ENCODE measurements at regions not wholly inside any gene's neighbourhood (a gene's known extent, or its start where the extent isn't known, plus 50 kb on each side); places are given as distances from the start of the nearest gene placed in this dataset.

- BruUV-seq (replicated peaks) = no TSS peak
- ChIA-PET CTCF (no interaction called here), POLR2A (no interaction called here)
Measured at GRCh38 chr15:45827275-45827674, 192.4 kb downstream of the SQOR start.

GRCh38 chr15:45827766-45828165 is 192.9 kb downstream of the SQOR start:
- no TSS peak for BruUV-seq (replicated peaks)
- no peak overlapping the region for H3K4me3 ChIP-seq (ENCODE audit: low read depth in 2 of 2, low read length in 2 of 2)
- in situ Hi-C loops (cut with HindIII; ENCODE audit: low pct_unique_long_range_greater_than_20kb, low sequenced_read_pairs) = no loop called here
- no peak overlapping the region for H3K27ac ChIP-seq (ENCODE audit: low read length)
- TF ChIP-seq TCF7L2 (IDR thresholded peaks at IDR 0.05; ENCODE audit: low read depth, low read length) (no peak), REST (IDR thresholded peaks at IDR 0.05; ENCODE audit: insufficient read depth in 1 of 2, low read depth in 2 of 2, low read length in 1 of 2) (no peak), POLR2AphosphoS5 (IDR thresholded peaks at IDR 0.05; ENCODE audit: low read depth, low read length) (no peak), CTCF (IDR thresholded peaks at IDR 0.05) (no peak), SIN3A (IDR thresholded peaks at IDR 0.05; ENCODE audit: borderline replicate concordance, insufficient read depth, low read depth, low read length) (no peak)
- H3K9me3 ChIP-seq (ENCODE audit: control insufficient read depth, insufficient read depth, low read depth, low read length) = no peaks in the 10 kb centered on the region
- POLR2A ChIA-PET = no interaction called here
- H3K4me1 ChIP-seq (ENCODE audit: control insufficient read depth, insufficient read depth, low read length) = no peaks in the 10 kb centered on the region
- CTCF ChIA-PET = no interaction called here
- ATAC-seq = 0 out of 2 replicates have a peak, but pooled peaks have one; percentile 38
- intact Hi-C loops (cut with micrococcal nuclease; ENCODE audit: unreplicated experiment) = no loop called here
- no peaks in the 10 kb centered on the region for H3K36me3 ChIP-seq (ENCODE audit: control insufficient read depth, insufficient read depth, low read length)
- no peaks in the 10 kb centered on the region for H3K27me3 ChIP-seq (ENCODE audit: control insufficient read depth, insufficient read depth, low read length)
- no peak for DNase-seq (ENCODE audit: low read depth, low spot score)

More at GRCh38 chr15:45827275-45827674, 192.4 kb downstream of the SQOR start:
- H3K4me1 ChIP-seq (ENCODE audit: control insufficient read depth, insufficient read depth, low read length) = no peaks in the 10 kb centered on the region
- TF ChIP-seq CTCF (IDR thresholded peaks at IDR 0.05) (peak; percentile 16; the same call in 1 of the 2 replicates), SIN3A (IDR thresholded peaks at IDR 0.05; ENCODE audit: borderline replicate concordance, insufficient read depth, low read depth, low read length) (no peak), REST (IDR thresholded peaks at IDR 0.05; ENCODE audit: insufficient read depth in 1 of 2, low read depth in 2 of 2, low read length in 1 of 2) (no peak)
- H3K9me3 ChIP-seq (ENCODE audit: control insufficient read depth, insufficient read depth, low read depth, low read length) = no peaks in the 10 kb centered on the region
- H3K27ac ChIP-seq (ENCODE audit: low read length) = no peak overlapping the region
- in situ Hi-C loops (cut with HindIII; ENCODE audit: low pct_unique_long_range_greater_than_20kb, low sequenced_read_pairs) = no loop called here
- no peak overlapping the region for H3K4me3 ChIP-seq (ENCODE audit: low read depth in 2 of 2, low read length in 2 of 2)
- H3K27me3 ChIP-seq (ENCODE audit: control insufficient read depth, insufficient read depth, low read length) = no peaks in the 10 kb centered on the region
- intact Hi-C loops (cut with micrococcal nuclease; ENCODE audit: unreplicated experiment) = no loop called here
- DNase-seq (ENCODE audit: low read depth, low spot score) (no peak), ATAC-seq (no peak)
- H3K36me3 ChIP-seq (ENCODE audit: control insufficient read depth, insufficient read depth, low read length) = no peaks in the 10 kb centered on the region
